Type B pancreatic cell (in vitro differentiated cells): ENCODE measurements at regions not wholly inside any gene's neighbourhood (a gene's known extent, or its start where the extent isn't known, plus 50 kb on each side); places are given as distances from the start of the nearest gene placed in this dataset.

Experiments
- DNase-seq: peaks from one replicate; pipeline ENCODE4 v3.0.0; 2021; ENCODE audit warnings: mixed read lengths; ENCODE audit not compliant: unreplicated experiment; ENCODE audit errors: extremely low spot score
- H3K27ac Mint-ChIP-seq: 2 replicates; pipeline ENCODE4 v1.8.0; 2021; ENCODE audit warnings: mild to moderate bottlenecking, mixed read lengths
- H3K27me3 Mint-ChIP-seq: 2 replicates; pipeline ENCODE4 v1.8.0; 2021; ENCODE audit warnings: mixed read lengths
- H3K36me3 Mint-ChIP-seq: 2 replicates; pipeline ENCODE4 v1.8.0; 2021; ENCODE audit warnings: mixed read lengths
- H3K4me1 Mint-ChIP-seq: one replicate; pipeline ENCODE4 v1.8.0; 2021; ENCODE audit warnings: mixed read lengths; ENCODE audit not compliant: unreplicated experiment
- H3K4me3 Mint-ChIP-seq: 2 replicates; pipeline ENCODE4 v1.8.0; 2021; ENCODE audit warnings: mild to moderate bottlenecking, mixed read lengths
- H3K9me3 Mint-ChIP-seq: 2 replicates; pipeline ENCODE4 v1.8.0; 2021; ENCODE audit warnings: mixed read lengths
- CTCF ChIP-seq: fragments of 200-600 bp; sonication (generic); conservative IDR thresholded peaks from 2 replicates; pipeline ENCODE4 v1.5.0; 2021; ENCODE audit warnings: antibody characterized with exemption, mild to moderate bottlenecking

- no peak overlapping the region for H3K4me3 Mint-ChIP-seq
- TF ChIP-seq CTCF, result no peak
- no peaks in the 10 kb centered on the region for H3K27me3 Mint-ChIP-seq
- H3K27ac Mint-ChIP-seq, result no peak overlapping the region
- DNase-seq, result no peak
- H3K9me3 Mint-ChIP-seq, result no peaks in the 10 kb centered on the region
- no peaks in the 10 kb centered on the region for H3K4me1 Mint-ChIP-seq
- H3K36me3 Mint-ChIP-seq, result no peaks in the 10 kb centered on the region
Observed at GRCh38 chr3:148042663-148043445, 633.7 kb downstream of the ZIC1 start.

GRCh38 chr3:148044151-148044550 lies 635.0 kb downstream of the ZIC1 start:
- no peak for DNase-seq
- no peaks in the 10 kb centered on the region for H3K9me3 Mint-ChIP-seq
- no peak for TF ChIP-seq CTCF
- H3K4me3 Mint-ChIP-seq, result no peak overlapping the region
- H3K4me1 Mint-ChIP-seq, result no peaks in the 10 kb centered on the region
- no peak overlapping the region for H3K27ac Mint-ChIP-seq
- H3K27me3 Mint-ChIP-seq, result no peaks in the 10 kb centered on the region
- no peaks in the 10 kb centered on the region for H3K36me3 Mint-ChIP-seq

GRCh38 chr3:148054999-148055398 lies 642.7 kb upstream of the AGTR1 start:
- Mint-ChIP-seq H3K27me3 (no peaks in the 10 kb centered on the region), H3K4me1 (no peaks in the 10 kb centered on the region), H3K4me3 (no peak overlapping the region), H3K36me3 (no peaks in the 10 kb centered on the region), H3K27ac (no peak overlapping the region), H3K9me3 (no peaks in the 10 kb centered on the region)
- TF ChIP-seq CTCF, result no peak
- DNase-seq, result no peak

GRCh38 chr3:148062590-148062989 lies 635.1 kb upstream of the AGTR1 start:
- no peaks in the 10 kb centered on the region for H3K27me3 Mint-ChIP-seq
- no peak overlapping the region for H3K27ac Mint-ChIP-seq
- H3K4me3 Mint-ChIP-seq, result no peak overlapping the region
- no peak for TF ChIP-seq CTCF
- no peaks in the 10 kb centered on the region for H3K4me1 Mint-ChIP-seq
- H3K9me3 Mint-ChIP-seq, result no peaks in the 10 kb centered on the region
- no peak for DNase-seq
- H3K36me3 Mint-ChIP-seq, result no peaks in the 10 kb centered on the region

- H3K27ac Mint-ChIP-seq, result no peak overlapping the region
- no peak for TF ChIP-seq CTCF
- no peak overlapping the region for H3K4me3 Mint-ChIP-seq
- H3K9me3 Mint-ChIP-seq, result no peaks in the 10 kb centered on the region
- no peaks in the 10 kb centered on the region for H3K27me3 Mint-ChIP-seq
- H3K36me3 Mint-ChIP-seq, result no peaks in the 10 kb centered on the region
- H3K4me1 Mint-ChIP-seq, result no peaks in the 10 kb centered on the region
- no peak for DNase-seq
Observed at GRCh38 chr3:148066802-148067201, 630.9 kb upstream of the AGTR1 start.

GRCh38 chr3:148068466-148068865 lies 629.2 kb upstream of the AGTR1 start:
- no peaks in the 10 kb centered on the region for H3K36me3 Mint-ChIP-seq
- TF ChIP-seq CTCF, result no peak
- no peak overlapping the region for H3K4me3 Mint-ChIP-seq
- no peaks in the 10 kb centered on the region for H3K27me3 Mint-ChIP-seq
- H3K27ac Mint-ChIP-seq, result no peak overlapping the region
- H3K4me1 Mint-ChIP-seq, result no peaks in the 10 kb centered on the region
- DNase-seq, result no peak
- no peaks in the 10 kb centered on the region for H3K9me3 Mint-ChIP-seq
